HepG2 (cell line): ENCODE measurements at regions not wholly inside any gene's neighbourhood (a gene's known extent, or its start where the extent isn't known, plus 50 kb on each side); places are given as distances from the start of the nearest gene placed in this dataset.
A peak's percentile ranks its signal among the peaks of the same experiment; 100 is the strongest.

ENCODE experiments used
- AKAP8 ChIP-seq: sonication (generic); formaldehyde crosslinking; IDR thresholded peaks from 2 replicates; pipeline ENCODE4 v1.5.1; 2020; ENCODE audit warnings: mild to moderate bottlenecking, missing genetic modification reagents
- CBX2 ChIP-seq, 2 experiments: fragments of 200-600 bp in 1 of 2; sonication (generic); formaldehyde crosslinking in 1 of 2; IDR thresholded peaks; 2 replicates each; pipeline versions ENCODE4 v1.7.0 to v1.8.1; 2018 to 2022; ENCODE audit warnings: low read depth in 2 of 2, low read length in 1 of 2, mild to moderate bottlenecking in 1 of 2, missing genetic modification reagents in 1 of 2
- ERF ChIP-seq: IDR thresholded peaks from 2 replicates; pipeline ENCODE4 v1.6.1; 2018; ENCODE audit warnings: missing biosample characterization, missing genetic modification reagents
- FOSL2 ChIP-seq: sonication (generic); formaldehyde crosslinking; IDR thresholded peaks from 2 replicates; pipeline ENCODE4 v1.4.0; 2020; ENCODE audit warnings: missing genetic modification reagents
- GPN1 ChIP-seq: sonication (generic); formaldehyde crosslinking; IDR thresholded peaks from 2 replicates; pipeline ENCODE4 v1.5.1; 2020; ENCODE audit warnings: missing genetic modification reagents, borderline replicate concordance
- HNRNPK ChIP-seq: fragments of 200-400 bp; formaldehyde crosslinking; IDR thresholded peaks from 2 replicates; pipeline ENCODE4 v1.6.1; 2018; ENCODE audit warnings: low read length, low read depth, moderate library complexity, mild to moderate bottlenecking; ENCODE audit not compliant: poor library complexity, severe bottlenecking
- HNRNPLL ChIP-seq: fragments of 200-400 bp; formaldehyde crosslinking; IDR thresholded peaks from 2 replicates; pipeline ENCODE4 v1.6.1; 2017; ENCODE audit warnings: mild to moderate bottlenecking, low read depth, low read length; ENCODE audit not compliant: poor library complexity, severe bottlenecking
- HOXA7 ChIP-seq: sonication (generic); formaldehyde crosslinking; IDR thresholded peaks from 2 replicates; pipeline ENCODE4 v1.8.1; 2022; ENCODE audit warnings: mild to moderate bottlenecking, missing genetic modification reagents, moderate library complexity
- IRF2 ChIP-seq: IDR thresholded peaks from 2 replicates; pipeline ENCODE4 v1.6.1; 2018; ENCODE audit warnings: missing genetic modification reagents, missing compliant biosample characterization
- KAT7 ChIP-seq: IDR thresholded peaks from 2 replicates; pipeline ENCODE4 v1.6.1; 2018; ENCODE audit warnings: borderline replicate concordance, missing compliant biosample characterization
- MAX ChIP-seq: IDR thresholded peaks from 2 replicates; pipeline ENCODE4 v1.6.1; 2012; ENCODE audit warnings: inconsistent platforms
- MED8 ChIP-seq: sonication (generic); formaldehyde crosslinking; IDR thresholded peaks from 2 replicates; pipeline ENCODE4 v1.8.1; 2023; ENCODE audit warnings: mild to moderate bottlenecking, missing genetic modification reagents; ENCODE audit not compliant: insufficient replicate concordance
- MIXL1 ChIP-seq: IDR thresholded peaks from 2 replicates; pipeline ENCODE4 v1.6.1; 2016
- NCOR1 ChIP-seq: fragments of 200-600 bp; sonication (generic); IDR thresholded peaks from 2 replicates; pipeline ENCODE4 v1.7.0; 2017; ENCODE audit warnings: antibody characterized with exemption, low read length, borderline replicate concordance
- PPARG ChIP-seq: conservative IDR thresholded peaks from 2 replicates; pipeline ENCODE4 v1.6.1; 2016; ENCODE audit warnings: missing biosample characterization, missing genetic modification reagents
- RAD21 ChIP-seq: fragments of 450-650 bp; formaldehyde crosslinking; IDR thresholded peaks from 2 replicates; pipeline ENCODE4 v1.5.0; 2020; ENCODE audit warnings: mild to moderate bottlenecking
- REPIN1 ChIP-seq: sonication (generic); formaldehyde crosslinking; IDR thresholded peaks from 2 replicates; pipeline ENCODE4 v1.8.0; 2022; ENCODE audit warnings: missing genetic modification reagents, low read depth, mild to moderate bottlenecking, borderline replicate concordance
- SIN3A ChIP-seq: IDR thresholded peaks from 2 replicates; pipeline ENCODE4 v1.6.1; 2011; ENCODE audit warnings: low read depth, mild to moderate bottlenecking, control low read depth, low read length, borderline replicate concordance
- SSRP1 ChIP-seq: IDR thresholded peaks from 2 replicates; pipeline ENCODE4 v1.6.1; 2016; ENCODE audit warnings: control low read depth
- TCF7 ChIP-seq: sonication (generic); IDR thresholded peaks from 2 replicates; pipeline ENCODE4 v1.6.1; 2016; ENCODE audit warnings: antibody characterized with exemption, low read depth
- ZNF235 ChIP-seq: sonication (generic); formaldehyde crosslinking; IDR thresholded peaks from 2 replicates; pipeline ENCODE4 v1.8.1; 2023; ENCODE audit warnings: mild to moderate bottlenecking, missing genetic modification reagents, borderline replicate concordance
- ZNF407 ChIP-seq: sonication (generic); formaldehyde crosslinking; IDR thresholded peaks from one replicate; pipeline ENCODE4 v1.5.1; 2020; ENCODE audit warnings: mild to moderate bottlenecking, missing genetic modification reagents; ENCODE audit errors: not compliant biosample characterization
- ZNF451 ChIP-seq: sonication (generic); formaldehyde crosslinking; IDR thresholded peaks from 2 replicates; pipeline ENCODE4 v1.5.0; 2020; ENCODE audit warnings: mild to moderate bottlenecking, missing genetic modification reagents
- ZNF468 ChIP-seq: sonication (generic); formaldehyde crosslinking; IDR thresholded peaks from 2 replicates; pipeline ENCODE4 v1.8.0; 2022; ENCODE audit warnings: mild to moderate bottlenecking, moderate library complexity, missing genetic modification reagents
- ZNF496 ChIP-seq: sonication (generic); formaldehyde crosslinking; IDR thresholded peaks from 2 replicates; pipeline ENCODE4 v1.8.1; 2023; ENCODE audit warnings: mild to moderate bottlenecking, moderate library complexity, missing genetic modification reagents; ENCODE audit not compliant: insufficient replicate concordance
- ZNF652 ChIP-seq: IDR thresholded peaks from 2 replicates; pipeline ENCODE4 v1.6.1; 2016; ENCODE audit warnings: low read depth, borderline replicate concordance

GRCh38 chr9:78406933-78407332 is 110.0 kb downstream of the PSAT1 start (continued):
- no peak for TF ChIP-seq ZNF407 (CRISPR knock-in tag)
- no peak for TF ChIP-seq ZNF652 (CRISPR knock-in tag)
- TF ChIP-seq IRF2 = peak; percentile 85
- TF ChIP-seq HOXA7 (CRISPR knock-in tag) = no peak
- TF ChIP-seq ZNF235 (CRISPR knock-in tag) = no peak
- no peak for TF ChIP-seq GPN1 (CRISPR knock-in tag)
- TF ChIP-seq SSRP1 (CRISPR knock-in tag) = no peak
- no peak for TF ChIP-seq HNRNPLL
- TF ChIP-seq KAT7 = no peak
- TF ChIP-seq MIXL1 (CRISPR knock-in tag) = no peak
- no peak for TF ChIP-seq ZNF496 (CRISPR knock-in tag)
- TF ChIP-seq TCF7 = peak; percentile 89
- no peak for TF ChIP-seq ZNF468
- no peak for TF ChIP-seq CBX2 (IDR thresholded peaks at IDR 0.05; ENCODE audit: low read depth, low read length)
- TF ChIP-seq CBX2 (CRISPR knock-in tag; IDR thresholded peaks at IDR 0.05; ENCODE audit: low read depth) = no peak
- no peak for TF ChIP-seq ERF
- no peak for TF ChIP-seq MED8
- TF ChIP-seq REPIN1 (CRISPR knock-in tag) = peak; percentile 40; the same call in 1 of the 2 replicates
- TF ChIP-seq HNRNPK = no peak
- TF ChIP-seq MAX = peak; percentile 85
- no peak for TF ChIP-seq RAD21 (CRISPR knock-in tag)
- TF ChIP-seq NCOR1 = no peak
- TF ChIP-seq ZNF451 (CRISPR knock-in tag) = no peak
- TF ChIP-seq SIN3A = no peak
- TF ChIP-seq AKAP8 (CRISPR knock-in tag) = no peak
- peak; percentile 55; the same call in 1 of the 2 replicates for TF ChIP-seq PPARG
- TF ChIP-seq FOSL2 (CRISPR knock-in tag) = peak; percentile 85
